Testis (tissue), 2 donors: ENCODE measurements at regions not wholly inside any gene's neighbourhood (a gene's known extent, or its start where the extent isn't known, plus 50 kb on each side); places are given as distances from the start of the nearest gene placed in this dataset.

Experiments
- DNase-seq: peaks from one replicate; pipeline ENCODE4 v3.0.0-alpha.2; 2019
- H3K27ac ChIP-seq, 2 donors: fragments of 200-600 bp; sonication (generic); one replicate each; pipeline ENCODE4 v1.5.1; 2019
- H3K27me3 ChIP-seq: fragments of 200-600 bp; sonication (generic); one replicate; pipeline ENCODE4 v1.5.1; 2019
- H3K36me3 ChIP-seq: fragments of 200-600 bp; sonication (generic); one replicate; pipeline ENCODE4 v1.5.1; 2017; ENCODE audit warnings: low read depth; ENCODE audit errors: missing control alignments
- H3K4me1 ChIP-seq: fragments of 200-600 bp; sonication (generic); one replicate; pipeline ENCODE4 v1.5.1; 2019
- H3K4me3 ChIP-seq, 2 donors: fragments of 200-600 bp; sonication (generic); one replicate each; pipeline ENCODE4 v1.5.1; 2017 to 2019
- H3K9me3 ChIP-seq: fragments of 200-600 bp; sonication (generic); one replicate; pipeline ENCODE4 v1.5.1; 2017
- POLR2A ChIP-seq: fragments of 450-650 bp; IDR thresholded peaks from one replicate; pipeline ENCODE4 v1.6.1; 2017; ENCODE audit warnings: antibody characterized with exemption, mild to moderate bottlenecking, moderate library complexity
- WGBS, 2 donors: methylation state at CpG; one replicate each; pipeline ENCODE4 v1.1.5; 2018; 5-methylcytosine and 5-hydroxymethylcytosine counted together
- intact Hi-C: fragments of 100-400 bp; cut with DNase I; formaldehyde crosslinking; loops from one replicate; pipeline ENCODE4 v1.15.1; 2023; ENCODE audit warnings: low total_unique reads
- TF ChIP-seq, protein P1 (sequence below), 3 experiments: fragments of 450-650 bp in 2 of 3; fragments of 200-600 bp in 1 of 3; sonication (generic) in 1 of 3; IDR thresholded peaks; one replicate each; pipeline ENCODE4 v1.5.1; 2016 to 2019; ENCODE audit warnings: antibody characterized with exemption in 3 of 3, mild to moderate bottlenecking in 2 of 3, moderate library complexity in 1 of 3

GRCh38 chr3:66561367-66561766 is 60.5 kb upstream of the LRIG1 start:
- Histone ChIP-seq H3K27ac (no peak overlapping the region), H3K4me3 (no peak overlapping the region), H3K4me1 (no peaks in the 10 kb centered on the region), H3K36me3 (no peaks in the 10 kb centered on the region), H3K9me3 (no peaks in the 10 kb centered on the region), H3K27me3 (no peaks in the 10 kb centered on the region)
- no peak for DNase-seq
- intact Hi-C loops = no loop called here
- no peak for TF ChIP-seq POLR2A
- TF ChIP-seq, protein P1, sequence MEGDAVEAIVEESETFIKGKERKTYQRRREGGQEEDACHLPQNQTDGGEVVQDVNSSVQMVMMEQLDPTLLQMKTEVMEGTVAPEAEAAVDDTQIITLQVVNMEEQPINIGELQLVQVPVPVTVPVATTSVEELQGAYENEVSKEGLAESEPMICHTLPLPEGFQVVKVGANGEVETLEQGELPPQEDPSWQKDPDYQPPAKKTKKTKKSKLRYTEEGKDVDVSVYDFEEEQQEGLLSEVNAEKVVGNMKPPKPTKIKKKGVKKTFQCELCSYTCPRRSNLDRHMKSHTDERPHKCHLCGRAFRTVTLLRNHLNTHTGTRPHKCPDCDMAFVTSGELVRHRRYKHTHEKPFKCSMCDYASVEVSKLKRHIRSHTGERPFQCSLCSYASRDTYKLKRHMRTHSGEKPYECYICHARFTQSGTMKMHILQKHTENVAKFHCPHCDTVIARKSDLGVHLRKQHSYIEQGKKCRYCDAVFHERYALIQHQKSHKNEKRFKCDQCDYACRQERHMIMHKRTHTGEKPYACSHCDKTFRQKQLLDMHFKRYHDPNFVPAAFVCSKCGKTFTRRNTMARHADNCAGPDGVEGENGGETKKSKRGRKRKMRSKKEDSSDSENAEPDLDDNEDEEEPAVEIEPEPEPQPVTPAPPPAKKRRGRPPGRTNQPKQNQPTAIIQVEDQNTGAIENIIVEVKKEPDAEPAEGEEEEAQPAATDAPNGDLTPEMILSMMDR (IDR thresholded peaks at IDR 0.05) = no peak

DNA sequence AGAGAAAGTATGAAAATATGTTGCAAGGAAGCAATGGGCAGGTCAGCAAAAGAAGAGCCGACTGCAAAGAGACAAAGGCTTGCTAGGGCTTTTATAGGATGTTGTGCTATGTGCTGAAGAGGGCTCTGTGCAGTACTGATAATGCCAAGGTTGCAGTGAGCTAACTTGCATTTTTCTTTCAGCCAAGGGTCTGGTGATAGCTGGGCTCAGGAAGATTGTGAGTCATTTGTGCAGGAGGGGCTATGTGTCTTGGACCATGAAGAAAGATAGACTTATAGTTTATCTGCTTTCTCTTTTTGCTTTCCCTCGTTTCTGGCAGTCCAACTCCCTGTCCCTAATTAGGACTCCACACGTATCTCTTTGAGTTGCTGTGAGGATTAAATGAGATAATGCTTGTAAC is 64.5 kb upstream of the LRIG1 start:
- WGBS, 2 donors = 44 to 47% methylated on average over 3 of the region's 3 CpGs
- Histone ChIP-seq H3K27me3 (no peaks in the 10 kb centered on the region), H3K9me3 (no peaks in the 10 kb centered on the region), H3K36me3 (no peaks in the 10 kb centered on the region), H3K4me3 (no peak overlapping the region), H3K27ac (no peak overlapping the region), H3K4me1 (no peaks in the 10 kb centered on the region)
- TF ChIP-seq, protein P1 (IDR thresholded peaks at IDR 0.05) = no peak
- TF ChIP-seq POLR2A = no peak
- no peak for DNase-seq
- intact Hi-C loops = no loop called here

DNA sequence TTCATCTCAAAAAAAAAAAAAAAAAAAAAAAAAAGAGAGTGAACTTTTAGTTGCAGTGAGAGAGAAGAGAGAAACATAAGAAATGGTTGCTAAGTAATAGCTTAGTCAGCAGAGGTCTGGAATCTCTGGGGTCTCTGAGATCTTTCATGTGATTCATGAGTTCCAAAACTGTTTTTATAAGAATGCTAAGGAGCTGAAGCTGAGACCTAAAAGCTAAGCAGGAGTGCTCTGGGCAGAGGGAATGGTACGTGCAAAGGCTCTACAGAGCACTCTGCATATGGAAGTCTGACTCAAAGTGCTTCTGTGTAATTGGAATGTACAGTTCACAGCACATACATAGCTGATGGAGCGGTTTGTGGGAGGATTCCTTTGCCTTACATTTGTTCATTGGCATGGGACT is 66.3 kb upstream of the LRIG1 start:
- no peaks in the 10 kb centered on the region for H3K36me3 ChIP-seq
- no peaks in the 10 kb centered on the region for H3K9me3 ChIP-seq
- H3K27me3 ChIP-seq = no peaks in the 10 kb centered on the region
- H3K4me1 ChIP-seq = no peaks in the 10 kb centered on the region
- DNase-seq = no peak
- 86% methylated on average over 2 of the region's 2 CpGs for WGBS, 2 donors
- intact Hi-C loops = no loop called here
- H3K27ac ChIP-seq = no peak overlapping the region
- TF ChIP-seq, protein P1 (IDR thresholded peaks at IDR 0.05) = no peak
- no peak overlapping the region for H3K4me3 ChIP-seq

DNA sequence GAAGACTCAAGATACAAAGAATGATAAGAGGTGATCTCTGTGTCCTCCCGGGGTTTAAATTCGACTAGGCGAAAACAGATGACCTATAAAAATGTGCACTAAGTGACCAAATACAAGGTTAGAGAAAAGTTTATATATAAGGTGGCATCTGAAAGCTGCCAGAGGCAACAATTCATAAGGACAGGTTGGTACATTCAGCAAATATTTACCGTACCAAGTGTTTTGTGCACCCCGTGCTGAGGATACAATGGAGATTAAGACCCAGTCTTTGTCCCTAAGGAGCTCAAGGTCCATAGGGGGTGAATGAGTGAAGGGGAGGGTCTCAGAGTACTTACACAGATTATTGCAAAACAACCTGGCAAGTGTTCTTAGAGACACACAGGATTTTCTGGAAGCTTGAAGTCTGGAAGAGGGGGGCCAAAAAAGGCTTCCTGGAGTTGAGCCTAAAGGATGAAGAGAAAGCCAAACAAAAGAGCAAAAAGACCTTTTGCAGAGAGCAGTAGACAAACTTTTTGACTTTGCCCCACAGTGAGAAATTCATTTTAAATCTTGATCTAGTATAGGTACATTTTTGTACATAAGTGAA is 71.4 kb upstream of the LRIG1 start:
- Histone ChIP-seq H3K27ac (no peak overlapping the region), H3K27me3 (no peaks in the 10 kb centered on the region), H3K4me1 (no peaks in the 10 kb centered on the region), H3K4me3 (no peak overlapping the region), H3K9me3 (no peaks in the 10 kb centered on the region), H3K36me3 (no peaks in the 10 kb centered on the region)
- intact Hi-C loops = no loop called here
- 61 to 70% methylated on average over 5 of the region's 5 CpGs for WGBS, 2 donors
- no peak for TF ChIP-seq POLR2A
- DNase-seq = no peak

DNA sequence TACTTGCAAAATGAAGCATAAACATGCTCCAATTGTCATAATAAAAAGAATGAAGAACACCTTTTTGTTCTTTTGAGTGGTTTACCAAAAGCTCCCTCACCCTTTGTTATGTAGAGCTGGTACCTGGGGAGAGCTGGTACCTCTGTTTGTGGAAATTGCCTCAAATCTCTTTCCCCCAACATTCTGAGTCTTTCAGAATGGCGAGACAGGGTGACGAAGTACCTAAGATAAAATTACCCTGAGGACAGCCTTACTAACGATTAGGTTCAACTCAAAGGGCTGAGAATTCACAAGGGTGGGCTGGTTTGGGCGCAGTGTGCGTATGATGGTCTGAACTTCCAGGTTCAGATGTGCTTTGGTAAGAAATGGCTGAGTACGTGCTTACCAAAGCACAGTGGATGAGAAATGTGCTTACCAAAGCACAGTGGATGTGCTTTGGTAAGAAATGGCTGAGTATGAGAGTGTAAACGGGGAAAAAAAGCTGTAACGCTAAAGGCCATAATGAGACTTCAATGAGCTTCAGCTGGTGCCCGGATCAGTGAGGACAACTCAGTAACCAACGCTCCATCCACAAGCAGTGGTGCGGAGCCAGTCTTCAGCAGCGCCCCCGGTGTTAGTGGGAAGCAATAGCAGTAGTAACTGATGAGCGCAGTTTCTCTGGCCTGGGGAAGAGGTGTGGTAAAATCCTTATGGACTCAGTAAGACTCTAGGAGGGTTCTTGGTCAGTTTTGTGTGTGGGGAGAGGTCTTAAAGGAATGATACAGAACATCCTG is 72.3 kb upstream of the LRIG1 start:
- TF ChIP-seq POLR2A = no peak
- TF ChIP-seq, protein P1 (IDR thresholded peaks at IDR 0.05) = peak in 1 of 3 experiments; percentile 29
- H3K27ac ChIP-seq = no peak overlapping the region

More for the DNA sequence above, 72.3 kb upstream of the LRIG1 start:
- DNase-seq = peak; percentile 72
- no peaks in the 10 kb centered on the region for H3K36me3 ChIP-seq
- H3K9me3 ChIP-seq = no peaks in the 10 kb centered on the region
- intact Hi-C loops = no loop called here
- H3K4me3 ChIP-seq = peak overlapping the region in 1 of 2 donors; percentile 7
- H3K4me1 ChIP-seq = no peaks in the 10 kb centered on the region
- H3K27me3 ChIP-seq = no peaks in the 10 kb centered on the region
- WGBS, 2 donors = 42 to 57% methylated on average over 14 of the region's 14 CpGs
